Upper lobe of left lung (tissue), 6 donors: ENCODE measurements at regions not wholly inside any gene's neighbourhood (a gene's known extent, or its start where the extent isn't known, plus 50 kb on each side); places are given as distances from the start of the nearest gene placed in this dataset.

Experiments
- ATAC-seq, 2 donors: fragments of 200-7000 bp; cut with Tn5 transposase; one replicate each; pipeline ENCODE4 v1.9.1; 2022; ENCODE audit warnings: mild to moderate bottlenecking in 2 of 2, moderate library complexity in 2 of 2; ENCODE audit not compliant: low FRiP score in 2 of 2
- DNase-seq, 2 donors: peaks; one replicate each; pipeline ENCODE4 v3.0.0-alpha.2; 2019 to 2020
- H3K27ac ChIP-seq, 4 donors: fragments of 200-600 bp; sonication (generic); one replicate each; pipeline ENCODE4 v1.5.1; 2016 to 2019
- H3K27me3 ChIP-seq, 4 donors: fragments of 200-600 bp; sonication (generic); one replicate each; pipeline ENCODE4 v1.5.1; 2017 to 2019
- H3K36me3 ChIP-seq, 4 donors: fragments of 200-600 bp; sonication (generic); one replicate each; pipeline ENCODE4 v1.5.1; 2016 to 2019
- H3K4me1 ChIP-seq, 4 donors: fragments of 200-600 bp; sonication (generic); one replicate each; pipeline ENCODE4 v1.5.1; 2018 to 2019
- H3K4me3 ChIP-seq, 4 donors: fragments of 200-600 bp; sonication (generic); one replicate each; pipeline ENCODE4 v1.5.1; 2017 to 2019; ENCODE audit warnings: mild to moderate bottlenecking in 2 of 4, moderate library complexity in 1 of 4
- H3K9me3 ChIP-seq, 4 donors: fragments of 200-600 bp; sonication (generic); one replicate each; pipeline ENCODE4 v1.5.1; 2018 to 2019
- CTCF ChIP-seq, 6 experiments: fragments of 450-650 bp in 4 of 6; fragments of 200-600 bp in 2 of 6; sonication (generic) in 2 of 6; IDR thresholded peaks; one replicate each; pipeline ENCODE4 v1.5.1; 2016 to 2019; ENCODE audit warnings: antibody characterized with exemption in 6 of 6
- EP300 ChIP-seq, 4 donors: sonication (generic); formaldehyde crosslinking; IDR thresholded peaks; one replicate each; pipeline ENCODE4 v1.5.1; 2017; ENCODE audit warnings: antibody characterized with exemption in 4 of 4, control low read depth in 2 of 4
- POLR2A ChIP-seq, 4 donors: fragments of 450-650 bp; IDR thresholded peaks; one replicate each; pipeline ENCODE4 v1.5.1; 2016 to 2017; ENCODE audit warnings: antibody characterized with exemption in 4 of 4, mild to moderate bottlenecking in 2 of 4
- POLR2AphosphoS5 ChIP-seq, 2 donors: sonication (generic); formaldehyde crosslinking; IDR thresholded peaks; one replicate each; pipeline ENCODE4 v1.5.1; 2017; ENCODE audit warnings: antibody characterized with exemption in 2 of 2
- WGBS, 2 donors: methylation state at CpG; one replicate each; pipeline ENCODE4 v1.1.5; 2017 to 2018; 5-methylcytosine and 5-hydroxymethylcytosine counted together
- donor health status: DM: no; HTN: no; CAD: no; lungs with moderate emphysema.
- donor health status: DM: no; HTN: yes; CAD: no; lungs with severe emphysema.

DNA sequence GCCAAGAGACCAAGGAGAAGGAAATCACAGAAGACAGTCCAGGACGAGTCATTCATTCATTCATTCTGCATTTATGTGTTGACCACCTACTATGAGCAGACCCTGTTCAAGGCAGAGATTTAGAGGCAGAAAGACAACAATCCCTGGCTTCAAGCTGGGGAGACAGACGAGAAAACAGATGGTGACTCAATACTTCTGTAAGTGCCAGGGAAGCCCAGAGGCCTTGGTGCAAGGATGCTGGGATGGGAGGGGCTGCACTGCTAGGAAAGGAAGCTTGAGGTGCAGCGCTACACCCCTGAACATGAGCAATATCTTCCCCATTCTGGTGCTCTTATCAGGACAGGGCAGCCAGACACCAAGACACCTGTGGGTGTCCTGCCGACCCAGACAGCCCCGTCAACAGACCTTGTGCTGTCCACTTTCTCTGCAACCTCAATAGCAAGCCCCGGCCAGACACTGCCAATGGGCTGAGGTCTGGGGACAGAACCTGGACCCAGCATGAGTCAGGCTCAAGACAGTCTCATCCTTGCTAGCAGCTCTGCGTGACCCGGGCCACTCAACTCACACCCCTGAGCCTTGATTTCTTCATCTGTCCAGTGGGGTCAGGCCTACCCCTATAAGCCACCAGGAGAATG, 163.5 kb downstream of the COPRS start:
- no peaks in the 10 kb centered on the region for H3K4me1 ChIP-seq
- H3K4me3 ChIP-seq, result no peak overlapping the region
- H3K9me3 ChIP-seq, result no peaks in the 10 kb centered on the region
- no peak for DNase-seq
- no peak overlapping the region for H3K27ac ChIP-seq
- WGBS, 2 donors, result 74 to 88% methylated on average over 2 to 8 of the region's 8 CpGs
- H3K36me3 ChIP-seq, result no peaks in the 10 kb centered on the region
- H3K27me3 ChIP-seq, result no peaks in the 10 kb centered on the region
- TF ChIP-seq POLR2AphosphoS5 (IDR thresholded peaks at IDR 0.05), result no peak
- TF ChIP-seq EP300 (IDR thresholded peaks at IDR 0.05), result no peak
- TF ChIP-seq CTCF (IDR thresholded peaks at IDR 0.05), result no peak
- TF ChIP-seq POLR2A (IDR thresholded peaks at IDR 0.05), result no peak
- peak in 1 of 2 donors; percentile 21 for ATAC-seq

DNA sequence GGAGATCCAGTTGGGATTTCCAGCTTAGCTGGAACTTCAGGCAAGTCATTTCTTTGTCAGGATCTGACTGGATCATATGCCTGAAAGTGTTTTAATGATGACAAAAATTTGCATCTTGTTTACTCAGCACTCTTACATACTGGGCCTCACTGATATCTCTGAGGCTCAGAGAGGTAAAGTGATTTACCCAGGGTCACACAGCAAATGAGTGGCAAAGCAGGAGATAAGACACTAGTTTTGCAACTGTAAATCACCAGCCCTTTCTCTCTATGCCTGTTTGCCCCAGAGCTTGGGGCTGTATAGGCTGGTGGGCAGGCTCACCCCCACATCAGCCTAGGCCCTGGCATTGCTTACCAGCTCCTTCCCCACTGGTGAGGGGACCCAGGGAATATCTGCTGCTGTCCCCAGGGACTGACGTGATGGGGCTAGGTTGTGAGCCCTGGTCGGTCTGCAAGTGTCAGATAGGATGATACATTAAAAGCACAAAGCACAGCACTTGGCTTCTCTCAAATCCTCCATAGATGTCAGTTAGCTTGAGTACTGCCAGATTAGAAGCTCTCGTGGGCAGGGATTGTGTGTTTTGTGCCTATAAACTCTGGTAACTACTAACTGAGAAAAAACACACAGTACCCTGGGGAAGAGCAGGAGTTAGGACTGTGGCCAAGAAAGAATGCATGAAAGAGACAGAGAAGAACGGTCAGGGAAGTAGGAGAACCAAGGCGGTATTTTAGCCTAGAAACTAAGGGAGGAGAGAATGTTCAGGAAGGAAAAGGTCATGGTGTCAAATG, 165.4 kb downstream of the COPRS start:
- Histone ChIP-seq H3K27ac (no peak overlapping the region), H3K36me3 (no peaks in the 10 kb centered on the region), H3K4me3 (no peak overlapping the region), H3K4me1 (no peaks in the 10 kb centered on the region), H3K27me3 (no peaks in the 10 kb centered on the region), H3K9me3 (no peaks in the 10 kb centered on the region)
- DNase-seq (no peak), ATAC-seq (no peak)
- no peak for TF ChIP-seq POLR2A (IDR thresholded peaks at IDR 0.05)
- TF ChIP-seq CTCF (IDR thresholded peaks at IDR 0.05), result no peak
- no peak for TF ChIP-seq EP300 (IDR thresholded peaks at IDR 0.05)
- no peak for TF ChIP-seq POLR2AphosphoS5 (IDR thresholded peaks at IDR 0.05)
- 74 to 85% methylated on average over 3 to 5 of the region's 5 CpGs for WGBS, 2 donors

GRCh38 chr17:31692632-31693031, 166.4 kb downstream of the COPRS start:
- ATAC-seq (no peak), DNase-seq (no peak)
- no peaks in the 10 kb centered on the region for H3K4me1 ChIP-seq
- H3K9me3 ChIP-seq, result no peaks in the 10 kb centered on the region
- no peaks in the 10 kb centered on the region for H3K36me3 ChIP-seq
- H3K27ac ChIP-seq, result no peak overlapping the region
- no peaks in the 10 kb centered on the region for H3K27me3 ChIP-seq
- TF ChIP-seq POLR2AphosphoS5 (IDR thresholded peaks at IDR 0.05) (no peak), EP300 (IDR thresholded peaks at IDR 0.05) (no peak), POLR2A (IDR thresholded peaks at IDR 0.05) (no peak), CTCF (IDR thresholded peaks at IDR 0.05) (no peak)
- 77 to 78% methylated on average over 7 of the region's 7 CpGs for WGBS, 2 donors
- no peak overlapping the region for H3K4me3 ChIP-seq

GRCh38 chr17:31692027-31692426, 167.0 kb downstream of the COPRS start:
- ATAC-seq (no peak), DNase-seq (no peak)
- H3K4me1 ChIP-seq, result no peaks in the 10 kb centered on the region
- H3K27me3 ChIP-seq, result no peaks in the 10 kb centered on the region
- H3K27ac ChIP-seq, result no peak overlapping the region
- no peaks in the 10 kb centered on the region for H3K9me3 ChIP-seq
- H3K4me3 ChIP-seq, result no peak overlapping the region
- TF ChIP-seq POLR2AphosphoS5 (IDR thresholded peaks at IDR 0.05), result no peak
- TF ChIP-seq EP300 (IDR thresholded peaks at IDR 0.05), result no peak
- no peak for TF ChIP-seq POLR2A (IDR thresholded peaks at IDR 0.05)
- no peak for TF ChIP-seq CTCF (IDR thresholded peaks at IDR 0.05)
- 63 to 69% methylated on average over 8 of the region's 8 CpGs for WGBS, 2 donors
- H3K36me3 ChIP-seq, result no peaks in the 10 kb centered on the region
